CD14-positive monocyte (primary cell): ENCODE measurements at regions not wholly inside any gene's neighbourhood (a gene's known extent, or its start where the extent isn't known, plus 50 kb on each side); places are given as distances from the start of the nearest gene placed in this dataset.
"Not testable (repeated sequence)": the region's sequence is repeated elsewhere in the genome, so short reads cannot be mapped to it uniquely, and the experiment has no call there.

Experiments used
- DNase-seq, 3 donors: peaks; one replicate each; pipeline ENCODE4 v3.0.0-alpha.2; 2011 to 2022
- H2AFZ ChIP-seq: 2 replicates; pipeline ENCODE4 v1.6.0; 2012; ENCODE audit warnings: mild to moderate bottlenecking, low read depth, low read length, inconsistent platforms; ENCODE audit not compliant: insufficient read depth, poor library complexity, severe bottlenecking
- H3K27ac ChIP-seq, 2 donors: 1 replicate in 1 of 2; 2 replicates in 1 of 2; pipeline ENCODE4 v1.5.1; 2012 to 2013; ENCODE audit warnings: low read length in 2 of 2, control low read depth in 1 of 2, inconsistent platforms in 1 of 2, low read depth in 1 of 2, mild to moderate bottlenecking in 1 of 2
- H3K27me3 ChIP-seq, 2 donors: one replicate each; pipeline versions ENCODE4 v1.6.0 to v1.6.1; 2011 to 2013; ENCODE audit warnings: low read length in 2 of 2; ENCODE audit not compliant: control insufficient read depth in 2 of 2, insufficient read depth in 2 of 2
- H3K36me3 ChIP-seq, 2 donors: replicated peaks in 1 of 2; 1 replicate in 1 of 2; 2 replicates in 1 of 2; pipeline versions ENCODE4 v1.5.1 to v1.6.1; 2012 to 2013; ENCODE audit warnings: low read length in 2 of 2, control low read depth in 1 of 2, inconsistent platforms in 1 of 2, mild to moderate bottlenecking in 1 of 2; ENCODE audit not compliant: insufficient read depth in 2 of 2, control insufficient read depth in 1 of 2
- H3K4me1 ChIP-seq, 2 donors: 1 replicate in 1 of 2; 2 replicates in 1 of 2; pipeline versions ENCODE4 v1.5.1 to v1.6.1; 2012 to 2013; ENCODE audit warnings: low read length in 2 of 2, control low read depth in 1 of 2, inconsistent platforms in 1 of 2, mild to moderate bottlenecking in 1 of 2, moderate library complexity in 1 of 2; ENCODE audit not compliant: insufficient read depth in 2 of 2, control insufficient read depth in 1 of 2
- H3K4me2 ChIP-seq: replicated peaks from 2 replicates; pipeline ENCODE3; 2012; ENCODE audit warnings: low read length, moderate library complexity, mild to moderate bottlenecking; ENCODE audit not compliant: poor library complexity, severe bottlenecking; ENCODE audit errors: extremely low read depth
- H3K4me3 ChIP-seq, 3 experiments: fragments of 200-600 bp in 1 of 3; sonication (generic) in 1 of 3; replicated peaks in 1 of 3; 1 replicate in 2 of 3; 2 replicates in 1 of 3; pipeline ENCODE4 v1.5.1; 2011 to 2013; ENCODE audit warnings: low read length in 3 of 3, mild to moderate bottlenecking in 3 of 3, control low read depth in 2 of 3, low read depth in 2 of 3, inconsistent platforms in 1 of 3, moderate library complexity in 1 of 3
- H3K79me2 ChIP-seq: 2 replicates; pipeline ENCODE4 v1.6.0; 2012; ENCODE audit warnings: mild to moderate bottlenecking, control low read depth, inconsistent platforms, low read length, moderate library complexity; ENCODE audit not compliant: insufficient read depth
- H3K9ac ChIP-seq: 2 replicates; pipeline ENCODE4 v1.6.0; 2017; ENCODE audit warnings: low read length, mild to moderate bottlenecking; ENCODE audit not compliant: insufficient read depth, poor library complexity, severe bottlenecking
- H3K9me3 ChIP-seq, 2 donors: replicated peaks in 1 of 2; 1 replicate in 1 of 2; 2 replicates in 1 of 2; pipeline versions ENCODE4 v1.5.1 to v1.6.1; 2012 to 2013; ENCODE audit warnings: low read length in 2 of 2, control low read depth in 1 of 2; ENCODE audit not compliant: control insufficient read depth in 1 of 2, insufficient read depth in 1 of 2
- H4K20me1 ChIP-seq: 2 replicates; pipeline ENCODE4 v1.6.0; 2012; ENCODE audit warnings: mild to moderate bottlenecking, low read length, control low read depth, moderate library complexity; ENCODE audit not compliant: insufficient read depth
- H3K27ac Mint-ChIP-seq, 7 donors: one replicate each; pipeline ENCODE4 v1.8.0; 2020; ENCODE audit warnings: mild to moderate bottlenecking in 7 of 7, mixed read lengths in 7 of 7, moderate library complexity in 6 of 7, inconsistent platforms in 2 of 7
- H3K27me3 Mint-ChIP-seq, 3 donors: one replicate each; pipeline ENCODE4 v1.8.0; 2021 to 2022; ENCODE audit warnings: low read depth in 3 of 3, mild to moderate bottlenecking in 3 of 3, mixed read lengths in 3 of 3, moderate library complexity in 3 of 3, inconsistent platforms in 1 of 3
- H3K36me3 Mint-ChIP-seq, 2 donors: one replicate each; pipeline ENCODE4 v1.8.0; 2020; ENCODE audit warnings: mixed read lengths in 2 of 2, inconsistent platforms in 1 of 2, mild to moderate bottlenecking in 1 of 2
- H3K4me1 Mint-ChIP-seq: one replicate; pipeline ENCODE4 v1.8.0; 2020; ENCODE audit warnings: mild to moderate bottlenecking, mixed read lengths
- H3K4me3 Mint-ChIP-seq, 2 donors: one replicate each; pipeline ENCODE4 v1.8.0; 2020; ENCODE audit warnings: mild to moderate bottlenecking in 2 of 2, mixed read lengths in 2 of 2, moderate library complexity in 1 of 2
- H3K9me3 Mint-ChIP-seq, 7 donors: one replicate each; pipeline ENCODE4 v1.8.0; 2020 to 2022; ENCODE audit warnings: mixed read lengths in 7 of 7, mild to moderate bottlenecking in 6 of 7, moderate library complexity in 6 of 7, inconsistent platforms in 2 of 7
- CTCF ChIP-seq: fragments of 200-600 bp; IDR thresholded peaks from one replicate; pipeline ENCODE4 v1.8.0; 2022; ENCODE audit warnings: antibody characterized with exemption, mild to moderate bottlenecking
- WGBS: methylation state at CpG from one replicate; pipeline ENCODE4 v1.1.5; 2013; ENCODE audit warnings: missing lambda C conversion rate; ENCODE audit not compliant: insufficient coverage; 5-methylcytosine and 5-hydroxymethylcytosine counted together
- intact Hi-C, 2 donors: fragments of 100-400 bp; cut with micrococcal nuclease; formaldehyde crosslinking; loops; one replicate each; pipeline versions ENCODE4 v1.15.0 to v1.15.1; 2023

DNA sequence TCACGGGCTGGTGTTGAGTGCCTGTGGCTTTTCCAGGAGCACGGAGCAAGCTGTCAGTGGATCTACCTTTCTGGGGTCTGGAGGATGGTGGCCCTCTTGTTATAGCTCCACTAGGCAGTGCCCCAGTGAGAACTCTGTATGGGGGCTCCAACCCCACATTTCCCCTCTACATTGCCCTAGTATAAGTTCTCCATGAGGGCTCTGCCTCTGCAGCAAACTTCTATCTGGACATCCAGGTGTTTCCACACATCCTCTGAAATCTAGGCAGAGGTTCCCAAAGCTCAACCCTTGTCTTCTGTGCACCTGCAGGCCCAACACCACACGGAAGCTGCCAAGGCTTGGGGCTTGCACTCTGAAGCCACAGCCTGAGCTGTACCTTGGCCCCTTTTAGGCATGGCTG is 157.3 kb downstream of the MRPL39 start:
- Histone ChIP-seq H3K27ac (no peak overlapping the region), H3K27me3 (no peaks in the 10 kb centered on the region), H3K4me1 (no peaks in the 10 kb centered on the region), H3K4me2 (no peak overlapping the region), H4K20me1 (no peaks in the 10 kb centered on the region), H3K9ac (no peak overlapping the region), H3K79me2 (no peaks in the 10 kb centered on the region), H2AFZ (no peak overlapping the region), H3K9me3 (peaks cover 0 to 8% of the 10 kb centered on the region in 2 donors), H3K4me3 (no peak overlapping the region), H3K36me3 (no peaks in the 10 kb centered on the region)
- no peak overlapping the region for H3K4me3 Mint-ChIP-seq
- TF ChIP-seq CTCF = no peak
- peaks cover 0 to 2% (median 1%) of the 10 kb centered on the region in 3 donors for H3K27me3 Mint-ChIP-seq
- no peaks in the 10 kb centered on the region for H3K36me3 Mint-ChIP-seq
- peaks cover 2 to 14% (median 10%) of the 10 kb centered on the region in 7 donors for H3K9me3 Mint-ChIP-seq
- H3K4me1 Mint-ChIP-seq = no peaks in the 10 kb centered on the region
- no peak overlapping the region for H3K27ac Mint-ChIP-seq
- 100% methylated on average over 1 of the region's 3 CpGs for WGBS
- no peak for DNase-seq
- intact Hi-C loops = loop anchor here in 1 of 2 donors (10.0 kb wide), 2 partner anchors 115 to 285 kb away; partner anchors contain the start of genes ATP5PF and GABPA

DNA sequence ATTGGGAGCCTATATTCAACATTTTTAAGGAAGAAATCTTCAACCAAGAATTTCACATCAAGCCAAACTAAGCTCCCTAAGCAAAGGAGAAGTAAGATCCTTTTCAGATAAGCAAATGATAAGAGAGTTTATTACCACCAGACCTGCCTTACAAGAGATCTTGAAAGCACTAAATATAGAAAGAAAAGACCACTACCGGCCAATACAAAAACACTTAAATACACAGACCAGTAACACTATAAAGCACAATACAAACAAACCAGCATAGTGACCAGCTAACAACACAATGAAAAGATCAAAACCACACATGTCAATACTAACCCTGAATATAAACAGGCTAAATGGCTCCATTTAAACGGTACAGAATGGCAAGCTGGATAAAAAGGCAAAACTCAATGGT is 165.4 kb downstream of the MRPL39 start:
- intact Hi-C loops = loop anchor here in 1 of 2 donors (10.0 kb wide), 1 partner anchor 123 kb away; no protein-coding TSS in a partner anchor
- H3K4me1 ChIP-seq = no peaks in the 10 kb centered on the region
- Mint-ChIP-seq H3K36me3 (no peaks in the 10 kb centered on the region), H3K9me3 (peaks cover 3 to 17% (median 7%) of the 10 kb centered on the region in 7 donors), H3K4me1 (no peaks in the 10 kb centered on the region), H3K27ac (no peak overlapping the region), H3K4me3 (no peak overlapping the region), H3K27me3 (no peaks in the 10 kb centered on the region)
- H3K79me2 ChIP-seq = no peaks in the 10 kb centered on the region
- no peaks in the 10 kb centered on the region for H4K20me1 ChIP-seq
- no peaks in the 10 kb centered on the region for H3K36me3 ChIP-seq
- no CpG with 5 or more reads among the region's 2 CpGs for WGBS
- TF ChIP-seq CTCF = no peak
- no peak overlapping the region for H3K9ac ChIP-seq
- H3K9me3 ChIP-seq = no peaks in the 10 kb centered on the region
- no peak overlapping the region for H2AFZ ChIP-seq
- H3K4me2 ChIP-seq = no peak overlapping the region
- H3K27me3 ChIP-seq = no peaks in the 10 kb centered on the region
- no peak overlapping the region for H3K4me3 ChIP-seq
- no peak overlapping the region for H3K27ac ChIP-seq
- no peak for DNase-seq

DNA sequence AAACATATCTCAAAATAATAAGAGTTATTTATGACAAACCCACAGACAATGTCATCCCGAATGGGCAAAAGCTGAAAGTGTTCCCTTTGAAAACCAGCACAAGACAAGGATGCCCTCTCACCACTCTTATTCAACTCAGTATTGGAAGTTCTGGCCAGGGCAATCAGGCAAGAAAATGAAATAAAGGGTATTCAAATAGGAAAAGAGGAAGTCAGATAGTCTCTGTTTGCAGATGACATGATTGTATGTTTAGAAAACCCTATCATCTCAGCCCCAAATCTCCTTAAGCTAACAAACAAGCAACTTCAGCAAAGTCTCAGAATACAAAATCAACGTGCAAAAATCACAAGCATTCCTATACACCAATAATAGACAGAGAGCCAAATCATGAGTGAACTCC is 169.8 kb downstream of the MRPL39 start:
- H3K9ac ChIP-seq, intact Hi-C loops, H3K9me3 ChIP-seq, H3K79me2 ChIP-seq, H3K4me3 Mint-ChIP-seq, H3K27me3 ChIP-seq, H3K36me3 ChIP-seq, H4K20me1 ChIP-seq, H3K4me2 ChIP-seq, DNase-seq, H2AFZ ChIP-seq, H3K27ac Mint-ChIP-seq, H3K27me3 Mint-ChIP-seq, H3K4me3 ChIP-seq, H3K4me1 Mint-ChIP-seq, H3K27ac ChIP-seq, H3K36me3 Mint-ChIP-seq, H3K4me1 ChIP-seq: not testable (repeated sequence)
- peaks cover 4 to 34% (median 17%) of the 10 kb centered on the region in 7 donors for H3K9me3 Mint-ChIP-seq
- WGBS = no CpG with 5 or more reads among the region's 2 CpGs
